ENCODE measurements at regions not wholly inside any gene's neighbourhood (a gene's known extent, or its start where the extent isn't known, plus 50 kb on each side); places are given as distances from the start of the nearest gene placed in this dataset.

- H3K4me3 ChIP-seq = no peak overlapping the region
- in situ Hi-C loops (cut with MboI) = no loop called here
- no peak overlapping the region for H3K4me2 ChIP-seq (ENCODE audit: unreplicated experiment)
- DNase-seq = no peak
- no peaks in the 10 kb centered on the region for H3K36me3 ChIP-seq (ENCODE audit: low read depth)
- TF ChIP-seq EZH2phosphoT487 (IDR thresholded peaks at IDR 0.05; ENCODE audit: insufficient read depth, low read depth) (no peak), EZH2 (IDR thresholded peaks at IDR 0.05; ENCODE audit: insufficient read depth, poor library complexity, severe bottlenecking) (no peak)
- H3F3A ChIP-seq (ENCODE audit: insufficient read depth) = no peaks in the 10 kb centered on the region
- 0 out of 2 replicates have a peak, but pooled peaks cover 4% of the 10 kb centered on the region for H3K27me3 ChIP-seq (replicated peaks; ENCODE audit: insufficient read depth)
- no peaks in the 10 kb centered on the region for H3K9me3 ChIP-seq (ENCODE audit: low read depth)
- H3K79me2 ChIP-seq (ENCODE audit: insufficient read depth) = no peaks in the 10 kb centered on the region
- no peak overlapping the region for H3K9ac ChIP-seq
- 8 to 24% methylated on average over 1 of the region's 1 CpG for WGBS, 2 experiments (ENCODE audit: low coverage in 1 of 2, low lambda C conversion rate in 2 of 2, missing lambda C conversion rate in 2 of 2)
- H2AFZ ChIP-seq = no peak overlapping the region
- H3K9me2 ChIP-seq (ENCODE audit: insufficient read depth) = no peaks in the 10 kb centered on the region
- no peaks in the 10 kb centered on the region for H3K4me1 ChIP-seq (ENCODE audit: insufficient read depth)
- H4K20me1 ChIP-seq (ENCODE audit: insufficient read depth) = no peaks in the 10 kb centered on the region
- no peak overlapping the region for H3K27ac ChIP-seq
These were observed 163.1 kb upstream of the USP25 start for GRCh38 chr21:15566703-15567102.

GRCh38 chr21:15567191-15567590 is 162.6 kb upstream of the USP25 start:
- TF ChIP-seq EZH2phosphoT487 (IDR thresholded peaks at IDR 0.05; ENCODE audit: insufficient read depth, low read depth) (no peak), EZH2 (IDR thresholded peaks at IDR 0.05; ENCODE audit: insufficient read depth, poor library complexity, severe bottlenecking) (no peak)
- Histone ChIP-seq H4K20me1 (ENCODE audit: insufficient read depth) (no peaks in the 10 kb centered on the region), H3K9ac (no peak overlapping the region), H3K27ac (no peak overlapping the region), H3K4me2 (ENCODE audit: unreplicated experiment) (no peak overlapping the region), H3K27me3 (replicated peaks; ENCODE audit: insufficient read depth) (0 out of 2 replicates have a peak, but pooled peaks cover 4% of the 10 kb centered on the region), H3K9me2 (ENCODE audit: insufficient read depth) (no peaks in the 10 kb centered on the region), H3K36me3 (ENCODE audit: low read depth) (no peaks in the 10 kb centered on the region), H3F3A (ENCODE audit: insufficient read depth) (no peaks in the 10 kb centered on the region), H3K4me3 (no peak overlapping the region), H3K9me3 (ENCODE audit: low read depth) (no peaks in the 10 kb centered on the region), H3K4me1 (ENCODE audit: insufficient read depth) (no peaks in the 10 kb centered on the region), H3K79me2 (ENCODE audit: insufficient read depth) (no peaks in the 10 kb centered on the region), H2AFZ (no peak overlapping the region)
- in situ Hi-C loops (cut with MboI) = no loop called here
- no peak for DNase-seq

- no peak for TF ChIP-seq EZH2phosphoT487 (IDR thresholded peaks at IDR 0.05; ENCODE audit: insufficient read depth, low read depth)
- TF ChIP-seq EZH2 (IDR thresholded peaks at IDR 0.05; ENCODE audit: insufficient read depth, poor library complexity, severe bottlenecking) = no peak
These were observed 161.3 kb upstream of the USP25 start for GRCh38 chr21:15568516-15568915.

GRCh38 chr21:15586752-15587427 is 142.9 kb upstream of the USP25 start:
- Histone ChIP-seq H3K4me3 (no peak overlapping the region), H3K36me3 (ENCODE audit: low read depth) (no peaks in the 10 kb centered on the region), H3K9me3 (ENCODE audit: low read depth) (no peaks in the 10 kb centered on the region), H3K4me2 (ENCODE audit: unreplicated experiment) (no peak overlapping the region), H3F3A (ENCODE audit: insufficient read depth) (no peaks in the 10 kb centered on the region), H3K9ac (no peak overlapping the region), H3K4me1 (ENCODE audit: insufficient read depth) (no peaks in the 10 kb centered on the region), H3K27ac (no peak overlapping the region), H2AFZ (no peak overlapping the region), H4K20me1 (ENCODE audit: insufficient read depth) (no peaks in the 10 kb centered on the region), H3K79me2 (ENCODE audit: insufficient read depth) (no peaks in the 10 kb centered on the region), H3K9me2 (ENCODE audit: insufficient read depth) (no peaks in the 10 kb centered on the region), H3K27me3 (replicated peaks; ENCODE audit: insufficient read depth) (no peaks in the 10 kb centered on the region; the same call in 1 of the 2 replicates)
- TF ChIP-seq EZH2 (IDR thresholded peaks at IDR 0.05; ENCODE audit: insufficient read depth, poor library complexity, severe bottlenecking) (no peak), EZH2phosphoT487 (IDR thresholded peaks at IDR 0.05; ENCODE audit: insufficient read depth, low read depth) (no peak)
- WGBS, 2 experiments (ENCODE audit: low coverage in 1 of 2, low lambda C conversion rate in 2 of 2, missing lambda C conversion rate in 2 of 2) = 82 to 90% methylated on average over 4 of the region's 4 CpGs
- DNase-seq = no peak
- in situ Hi-C loops (cut with MboI) = no loop called here

More at GRCh38 chr21:15568516-15568915, 161.3 kb upstream of the USP25 start:
- Histone ChIP-seq H3K9ac (no peak overlapping the region), H3K27me3 (replicated peaks; ENCODE audit: insufficient read depth) (0 out of 2 replicates have a peak, but pooled peaks cover 4% of the 10 kb centered on the region), H3K27ac (no peak overlapping the region), H3K4me1 (ENCODE audit: insufficient read depth) (no peaks in the 10 kb centered on the region), H4K20me1 (ENCODE audit: insufficient read depth) (no peaks in the 10 kb centered on the region), H3K4me2 (ENCODE audit: unreplicated experiment) (no peak overlapping the region), H3F3A (ENCODE audit: insufficient read depth) (no peaks in the 10 kb centered on the region), H3K79me2 (ENCODE audit: insufficient read depth) (no peaks in the 10 kb centered on the region), H3K9me3 (ENCODE audit: low read depth) (no peaks in the 10 kb centered on the region), H3K36me3 (ENCODE audit: low read depth) (no peaks in the 10 kb centered on the region), H3K9me2 (ENCODE audit: insufficient read depth) (no peaks in the 10 kb centered on the region), H3K4me3 (no peak overlapping the region), H2AFZ (no peak overlapping the region)
- in situ Hi-C loops (cut with MboI) = no loop called here
- DNase-seq = no peak
